Stimulated activated CD4-positive, alpha-beta T cell treated with anti-CD3 and anti-CD28 coated beads, TNF-alpha, amount 100 ng/mL, for 24 hours (primary cell): ENCODE measurements at regions not wholly inside any gene's neighbourhood (a gene's known extent, or its start where the extent isn't known, plus 50 kb on each side); places are given as distances from the start of the nearest gene placed in this dataset.

ENCODE experiments used
- DNase-seq, 3 experiments: peaks; one replicate each; pipeline ENCODE4 v3.0.0-alpha.2; 2020; ENCODE audit warnings: low read depth in 3 of 3

GRCh38 chr5:77844623-77845323 is 68.6 kb upstream of the TBCA start:
- no peak for DNase-seq

DNA sequence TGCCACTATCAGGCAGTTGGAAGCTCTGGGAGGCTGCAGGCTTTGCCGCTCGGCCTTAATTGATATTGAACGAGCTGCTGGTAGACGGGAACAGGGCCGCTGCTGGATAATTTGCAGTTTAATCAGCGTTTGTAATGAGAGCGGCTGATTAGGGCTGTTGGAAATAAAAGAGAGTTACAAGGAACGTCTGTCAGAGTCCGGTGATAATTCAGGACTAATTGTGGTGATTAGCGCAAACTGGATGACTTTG is 68.2 kb upstream of the TBCA start:
- DNase-seq = no peak

DNA sequence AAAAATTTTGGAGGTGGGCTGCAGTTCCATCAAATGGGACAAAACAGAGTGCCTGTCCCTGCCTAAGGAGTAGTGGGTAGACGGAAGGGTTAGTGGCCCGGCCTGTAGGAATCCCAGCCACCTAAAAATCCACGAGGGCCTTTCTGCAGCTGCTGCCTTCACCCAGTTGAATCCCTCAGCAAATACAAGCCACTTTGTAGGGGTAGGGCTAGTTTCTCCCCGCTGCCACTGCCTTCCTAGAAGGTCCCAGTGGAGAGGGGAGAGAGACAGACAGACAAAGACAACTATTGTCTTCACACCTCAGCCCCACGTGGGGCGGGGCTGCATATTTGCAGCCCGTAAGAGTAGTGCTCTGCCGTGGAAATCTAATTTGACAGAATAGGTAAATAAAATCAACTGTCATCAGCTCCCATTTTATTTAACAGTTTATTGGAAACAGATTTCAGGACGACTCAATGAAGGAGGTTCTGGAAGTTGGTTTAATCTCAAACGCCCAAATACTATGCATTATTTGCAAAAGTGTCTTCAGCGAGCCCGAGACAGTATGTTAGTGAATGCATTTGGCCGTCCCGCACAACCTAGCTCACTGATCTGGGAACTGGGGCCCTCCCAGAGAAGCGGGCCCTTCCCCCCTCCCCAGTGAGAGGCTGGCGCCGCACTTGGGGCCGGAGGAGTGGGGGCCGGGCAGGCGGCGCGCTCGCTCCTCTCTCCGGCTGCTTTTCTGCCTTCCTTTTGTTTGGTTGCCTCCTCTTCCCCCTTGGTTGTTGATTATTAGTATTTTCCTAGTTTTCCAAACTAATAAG is 67.6 kb upstream of the TBCA start:
- no peak for DNase-seq

GRCh38 chr5:77842243-77842642 is 66.1 kb upstream of the TBCA start:
- no peak for DNase-seq

GRCh38 chr5:77841616-77842015 is 65.5 kb upstream of the TBCA start:
- DNase-seq = no peak

GRCh38 chr5:77840930-77841329 is 64.8 kb upstream of the TBCA start:
- no peak for DNase-seq

GRCh38 chr5:77839691-77840090 is 63.6 kb upstream of the TBCA start:
- no peak for DNase-seq

DNA sequence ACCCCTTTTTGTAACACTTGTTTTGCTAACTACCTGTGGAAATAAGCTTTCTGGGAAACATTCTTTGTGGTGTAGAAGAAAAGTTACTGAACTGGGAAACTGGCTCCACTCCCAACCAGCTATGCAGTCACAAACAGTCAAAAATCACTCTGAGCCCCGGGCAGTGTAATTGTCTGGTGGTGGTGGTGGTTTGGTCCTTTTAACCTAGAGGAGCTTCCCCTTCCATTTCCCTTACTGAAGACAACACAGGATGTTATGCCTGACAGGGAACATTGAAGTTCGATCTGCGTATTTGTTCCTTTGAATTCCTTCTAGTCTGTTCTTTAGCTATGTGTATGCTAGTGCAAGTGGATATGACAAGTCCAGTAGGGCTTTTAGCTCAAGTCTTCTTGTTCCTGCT is 56.8 kb upstream of the TBCA start:
- DNase-seq = no peak

DNA sequence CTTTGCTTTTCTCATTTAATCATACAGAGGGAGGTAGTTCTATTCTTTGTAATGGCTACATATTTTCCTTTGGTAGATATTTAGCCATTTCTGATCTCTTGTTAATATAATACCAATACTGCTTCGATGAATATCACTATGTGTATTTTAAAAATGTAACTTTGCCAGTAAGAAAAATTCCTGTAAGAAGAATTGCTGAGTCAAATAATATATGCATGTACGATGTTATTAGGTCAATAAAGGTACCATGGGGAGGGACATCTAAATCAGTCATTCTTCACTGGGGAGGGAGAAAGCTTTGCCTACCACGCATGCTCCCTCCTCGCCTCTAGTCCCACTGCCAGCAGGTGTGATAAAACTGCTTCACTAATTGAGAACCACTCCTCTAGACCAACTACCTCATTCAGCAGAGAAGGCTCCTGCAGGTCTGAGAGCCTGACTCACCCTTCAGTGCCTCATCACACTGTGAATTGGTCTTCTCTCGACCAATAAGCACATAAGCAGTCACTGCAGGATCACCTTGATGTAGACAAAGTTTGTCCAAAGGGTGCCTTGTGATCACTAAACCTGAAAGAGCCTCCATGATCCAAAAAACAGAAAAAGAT is 56.1 kb upstream of the TBCA start:
- DNase-seq = no peak

GRCh38 chr5:77828445-77828844 is 52.3 kb upstream of the TBCA start:
- no peak for DNase-seq
